ENCODE measurements at regions not wholly inside any gene's neighbourhood (a gene's known extent, or its start where the extent isn't known, plus 50 kb on each side); places are given as distances from the start of the nearest gene placed in this dataset.

DNA sequence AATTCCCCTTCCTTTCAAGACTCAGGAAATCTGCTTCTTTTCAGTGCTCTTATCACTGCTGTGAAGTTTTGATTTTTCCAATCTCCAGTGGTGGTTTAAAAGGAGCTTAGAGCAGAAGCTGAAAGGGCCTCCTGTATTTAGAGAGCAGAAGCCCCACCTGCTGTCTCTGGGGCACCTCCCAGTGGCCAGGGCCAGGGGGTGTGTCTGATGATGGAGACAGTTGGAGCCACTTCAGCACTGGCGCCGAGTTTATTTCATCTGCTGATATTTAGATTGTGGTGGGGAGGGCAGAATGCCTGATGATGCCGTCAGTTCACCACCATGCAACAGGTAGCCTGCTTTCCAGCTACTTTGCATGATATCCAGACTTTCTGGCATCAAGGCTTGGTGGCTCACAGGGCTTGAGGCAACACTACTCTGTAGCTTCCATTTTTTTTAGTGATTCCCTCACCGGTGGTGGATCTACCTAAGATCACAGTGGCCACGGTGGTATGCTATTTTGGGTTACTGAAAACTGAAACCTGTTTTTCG is 371.9 kb downstream of the KCNRG start:
- Histone ChIP-seq H3K9me3 (ENCODE audit: low read depth) (no peaks in the 10 kb centered on the region), H4K20me1 (ENCODE audit: insufficient read depth, poor library complexity, severe bottlenecking) (no peaks in the 10 kb centered on the region), H3K27me3 (no peaks in the 10 kb centered on the region), H3K36me3 (replicated peaks; ENCODE audit: insufficient read depth, low read depth) (no peaks in the 10 kb centered on the region), H2AFZ (peak overlapping the region; percentile 38), H3K79me2 (no peaks in the 10 kb centered on the region), H3K9me2 (replicated peaks; ENCODE audit: insufficient read depth) (no peaks in the 10 kb centered on the region), H3K27ac (peak overlapping the region; percentile 87), H3K4me2 (peak overlapping the region; percentile 65), H3K4me1 (ENCODE audit: insufficient read depth) (peaks cover 18% of the 10 kb centered on the region), H3K4me3 (no peak overlapping the region)
- peak; percentile 69 for DNase-seq (ENCODE audit: low spot score)
- TF ChIP-seq EZH2phosphoT487 (IDR thresholded peaks at IDR 0.05; ENCODE audit: low read depth, severe bottlenecking, unreplicated experiment) (no peak), EZH2 (IDR thresholded peaks at IDR 0.05; ENCODE audit: borderline replicate concordance) (no peak)
- TF ChIP-seq, protein P1, sequence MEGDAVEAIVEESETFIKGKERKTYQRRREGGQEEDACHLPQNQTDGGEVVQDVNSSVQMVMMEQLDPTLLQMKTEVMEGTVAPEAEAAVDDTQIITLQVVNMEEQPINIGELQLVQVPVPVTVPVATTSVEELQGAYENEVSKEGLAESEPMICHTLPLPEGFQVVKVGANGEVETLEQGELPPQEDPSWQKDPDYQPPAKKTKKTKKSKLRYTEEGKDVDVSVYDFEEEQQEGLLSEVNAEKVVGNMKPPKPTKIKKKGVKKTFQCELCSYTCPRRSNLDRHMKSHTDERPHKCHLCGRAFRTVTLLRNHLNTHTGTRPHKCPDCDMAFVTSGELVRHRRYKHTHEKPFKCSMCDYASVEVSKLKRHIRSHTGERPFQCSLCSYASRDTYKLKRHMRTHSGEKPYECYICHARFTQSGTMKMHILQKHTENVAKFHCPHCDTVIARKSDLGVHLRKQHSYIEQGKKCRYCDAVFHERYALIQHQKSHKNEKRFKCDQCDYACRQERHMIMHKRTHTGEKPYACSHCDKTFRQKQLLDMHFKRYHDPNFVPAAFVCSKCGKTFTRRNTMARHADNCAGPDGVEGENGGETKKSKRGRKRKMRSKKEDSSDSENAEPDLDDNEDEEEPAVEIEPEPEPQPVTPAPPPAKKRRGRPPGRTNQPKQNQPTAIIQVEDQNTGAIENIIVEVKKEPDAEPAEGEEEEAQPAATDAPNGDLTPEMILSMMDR (IDR thresholded peaks at IDR 0.05; ENCODE audit: poor library complexity) = peak; percentile 37
- 57% methylated on average over 6 of the region's 6 CpGs for WGBS (ENCODE audit: low lambda C conversion rate, missing lambda C conversion rate)

DNA sequence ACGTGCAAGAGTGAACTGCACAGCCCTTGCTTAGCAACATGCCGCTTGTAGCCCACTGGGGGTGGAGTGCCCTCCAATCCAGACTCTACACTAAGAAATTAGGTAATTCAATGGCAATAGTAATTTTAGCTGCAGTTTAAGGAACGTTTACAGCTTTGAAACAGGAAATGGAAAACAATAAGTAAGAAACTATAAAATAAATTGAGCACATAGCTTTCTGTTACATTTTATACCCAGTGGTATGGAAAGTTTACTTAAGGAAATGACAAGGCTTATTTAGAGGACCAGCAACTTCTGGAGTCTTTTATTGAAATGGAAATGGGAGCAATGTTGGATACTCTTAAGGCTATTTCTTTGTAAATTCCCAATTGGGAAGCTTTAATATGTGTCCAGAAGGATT is 373.2 kb downstream of the KCNRG start:
- H3K9me2 ChIP-seq (replicated peaks; ENCODE audit: insufficient read depth) = no peaks in the 10 kb centered on the region
- no peak overlapping the region for H3K4me3 ChIP-seq
- no peaks in the 10 kb centered on the region for H3K79me2 ChIP-seq
- WGBS (ENCODE audit: low lambda C conversion rate, missing lambda C conversion rate) = 76% methylated on average over 3 of the region's 3 CpGs
- H3K27me3 ChIP-seq = no peaks in the 10 kb centered on the region
- H3K9me3 ChIP-seq (ENCODE audit: low read depth) = no peaks in the 10 kb centered on the region
- TF ChIP-seq EZH2phosphoT487 (IDR thresholded peaks at IDR 0.05; ENCODE audit: low read depth, severe bottlenecking, unreplicated experiment) (no peak), EZH2 (IDR thresholded peaks at IDR 0.05; ENCODE audit: borderline replicate concordance) (no peak)
- TF ChIP-seq, protein P1 (IDR thresholded peaks at IDR 0.05; ENCODE audit: poor library complexity) = no peak
- H3K4me1 ChIP-seq (ENCODE audit: insufficient read depth) = peaks cover 18% of the 10 kb centered on the region
- H3K4me2 ChIP-seq = no peak overlapping the region
- H2AFZ ChIP-seq = no peak overlapping the region
- DNase-seq (ENCODE audit: low spot score) = no peak
- no peaks in the 10 kb centered on the region for H4K20me1 ChIP-seq (ENCODE audit: insufficient read depth, poor library complexity, severe bottlenecking)
- no peaks in the 10 kb centered on the region for H3K36me3 ChIP-seq (replicated peaks; ENCODE audit: insufficient read depth, low read depth)
- no peak overlapping the region for H3K27ac ChIP-seq

DNA sequence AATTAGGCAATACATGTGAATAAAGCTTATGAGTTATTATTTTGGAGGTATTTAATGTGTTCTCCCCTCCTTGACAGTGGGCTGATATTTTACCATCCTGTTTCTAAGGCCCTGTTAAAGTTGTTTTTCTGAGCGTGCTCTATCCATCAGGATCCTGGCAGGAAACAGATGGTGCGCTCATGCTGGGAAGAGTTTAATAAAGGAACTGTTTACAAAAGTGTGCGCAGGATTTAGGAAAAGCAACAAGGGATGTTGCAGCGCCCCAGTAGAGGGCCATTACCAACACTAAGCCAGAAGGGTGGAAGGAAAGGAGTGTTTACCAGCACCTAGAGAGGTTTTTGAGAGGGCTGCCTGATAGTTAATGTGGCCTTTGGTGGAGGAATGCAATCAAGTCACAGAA is 374.5 kb downstream of the KCNRG start:
- no peak for DNase-seq (ENCODE audit: low spot score)
- Histone ChIP-seq H3K27ac (no peak overlapping the region), H3K4me2 (no peak overlapping the region)

DNA sequence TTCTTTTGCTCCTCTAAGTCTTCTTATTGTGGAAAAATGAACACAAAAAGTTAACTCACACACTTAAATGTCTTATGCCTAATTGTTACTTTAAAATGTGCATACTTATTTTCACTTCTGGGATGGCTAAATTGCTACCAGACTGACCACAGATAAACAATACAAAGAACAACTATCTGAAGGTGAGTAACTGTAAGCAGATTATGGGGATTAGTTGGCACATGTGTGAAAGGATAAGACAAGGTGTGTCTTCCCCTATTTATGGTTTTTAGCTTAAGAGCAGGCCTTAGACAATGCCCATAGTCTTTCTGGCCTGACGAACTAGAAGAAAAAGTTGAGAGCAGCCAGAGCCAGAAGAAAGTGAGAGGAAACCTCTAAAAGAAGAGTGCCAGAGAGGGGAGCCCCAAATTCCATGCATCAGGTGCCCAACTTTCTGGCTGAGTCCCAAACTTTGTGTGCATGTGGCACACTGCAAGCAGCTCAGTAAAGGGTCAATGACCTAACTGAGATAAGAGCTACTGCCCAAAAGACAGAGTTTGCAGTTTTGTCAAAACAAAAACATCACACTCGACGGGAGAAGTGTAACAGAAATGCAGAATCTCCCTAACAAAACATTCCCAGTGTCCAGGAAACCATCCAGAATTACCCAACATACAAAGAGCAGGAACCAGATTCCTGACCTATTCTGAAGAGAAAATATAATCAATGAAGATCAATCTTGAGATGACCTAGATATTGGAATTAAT is 375.4 kb downstream of the KCNRG start:
- no peak for DNase-seq (ENCODE audit: low spot score)
- no peak overlapping the region for H3K4me2 ChIP-seq
- no peak overlapping the region for H3K27ac ChIP-seq
- H3K4me1 ChIP-seq (ENCODE audit: insufficient read depth) = peaks cover 16% of the 10 kb centered on the region
- H3K4me3 ChIP-seq = no peak overlapping the region
- no peak overlapping the region for H2AFZ ChIP-seq
- no peaks in the 10 kb centered on the region for H4K20me1 ChIP-seq (ENCODE audit: insufficient read depth, poor library complexity, severe bottlenecking)
- H3K79me2 ChIP-seq = no peaks in the 10 kb centered on the region
- H3K9me3 ChIP-seq (ENCODE audit: low read depth) = no peaks in the 10 kb centered on the region
- no peaks in the 10 kb centered on the region for H3K36me3 ChIP-seq (replicated peaks; ENCODE audit: insufficient read depth, low read depth)
- no peaks in the 10 kb centered on the region for H3K27me3 ChIP-seq
- TF ChIP-seq EZH2phosphoT487 (IDR thresholded peaks at IDR 0.05; ENCODE audit: low read depth, severe bottlenecking, unreplicated experiment) (no peak), EZH2 (IDR thresholded peaks at IDR 0.05; ENCODE audit: borderline replicate concordance) (no peak)
- TF ChIP-seq, protein P1 (IDR thresholded peaks at IDR 0.05; ENCODE audit: poor library complexity) = no peak
- H3K9me2 ChIP-seq (replicated peaks; ENCODE audit: insufficient read depth) = no peaks in the 10 kb centered on the region
- 54% methylated on average over 3 of the region's 3 CpGs for WGBS (ENCODE audit: low lambda C conversion rate, missing lambda C conversion rate)

More for the DNA sequence above, 374.5 kb downstream of the KCNRG start:
- no peaks in the 10 kb centered on the region for H3K27me3 ChIP-seq
- 65% methylated on average over 4 of the region's 4 CpGs for WGBS (ENCODE audit: low lambda C conversion rate, missing lambda C conversion rate)
- peaks cover 18% of the 10 kb centered on the region for H3K4me1 ChIP-seq (ENCODE audit: insufficient read depth)
- TF ChIP-seq EZH2 (IDR thresholded peaks at IDR 0.05; ENCODE audit: borderline replicate concordance) (no peak), EZH2phosphoT487 (IDR thresholded peaks at IDR 0.05; ENCODE audit: low read depth, severe bottlenecking, unreplicated experiment) (no peak)
- no peaks in the 10 kb centered on the region for H4K20me1 ChIP-seq (ENCODE audit: insufficient read depth, poor library complexity, severe bottlenecking)
- H3K79me2 ChIP-seq = no peaks in the 10 kb centered on the region
- H2AFZ ChIP-seq = no peak overlapping the region
- no peaks in the 10 kb centered on the region for H3K9me3 ChIP-seq (ENCODE audit: low read depth)
- no peak overlapping the region for H3K4me3 ChIP-seq
- H3K9me2 ChIP-seq (replicated peaks; ENCODE audit: insufficient read depth) = no peaks in the 10 kb centered on the region
- no peaks in the 10 kb centered on the region for H3K36me3 ChIP-seq (replicated peaks; ENCODE audit: insufficient read depth, low read depth)

Measured in hepatocyte (in vitro differentiated cells).